ENCODE measurements at regions not wholly inside any gene's neighbourhood (a gene's known extent, or its start where the extent isn't known, plus 50 kb on each side); places are given as distances from the start of the nearest gene placed in this dataset.

DNA sequence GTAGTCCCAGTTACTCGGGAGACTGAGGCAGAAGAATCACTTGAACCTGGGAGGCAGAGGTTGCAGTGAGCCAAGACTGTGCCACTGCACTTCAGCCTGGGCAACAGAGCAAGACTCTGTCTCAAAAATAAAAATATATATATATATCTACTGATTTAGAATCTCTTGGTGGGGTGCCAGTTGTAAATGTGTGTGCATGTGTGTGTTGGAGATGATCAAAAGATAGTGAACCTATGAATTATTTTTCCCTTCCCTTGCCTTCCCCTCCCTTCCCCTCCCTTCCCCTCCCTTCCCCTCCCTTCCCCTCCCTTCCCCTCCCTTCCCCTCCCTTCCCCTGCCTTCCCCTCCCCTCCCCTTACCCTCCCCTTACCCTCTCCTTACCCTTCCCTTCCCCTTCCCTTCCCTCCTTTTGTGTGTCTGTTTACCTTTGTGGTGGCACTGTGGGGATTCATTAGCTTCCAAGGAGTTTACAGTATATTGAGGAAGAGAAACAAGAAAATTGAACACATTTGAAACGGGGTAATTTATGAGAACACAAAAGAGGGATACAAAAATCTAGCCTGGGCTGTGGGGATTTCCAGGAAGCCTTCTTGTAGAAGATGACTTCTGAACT, 281.5 kb upstream of the DPPA4 start:
- Mint-ChIP-seq H3K9me3 (no peaks in the 10 kb centered on the region), H3K4me1 (no peaks in the 10 kb centered on the region), H3K36me3 (no peaks in the 10 kb centered on the region), H3K4me3 (no peak overlapping the region), H3K27ac (no peak overlapping the region), H3K27me3 (no peaks in the 10 kb centered on the region)
- no peak for DNase-seq (ENCODE audit: low spot score in 2 of 2)
- ATAC-seq (ENCODE audit: low read depth), result no peak

DNA sequence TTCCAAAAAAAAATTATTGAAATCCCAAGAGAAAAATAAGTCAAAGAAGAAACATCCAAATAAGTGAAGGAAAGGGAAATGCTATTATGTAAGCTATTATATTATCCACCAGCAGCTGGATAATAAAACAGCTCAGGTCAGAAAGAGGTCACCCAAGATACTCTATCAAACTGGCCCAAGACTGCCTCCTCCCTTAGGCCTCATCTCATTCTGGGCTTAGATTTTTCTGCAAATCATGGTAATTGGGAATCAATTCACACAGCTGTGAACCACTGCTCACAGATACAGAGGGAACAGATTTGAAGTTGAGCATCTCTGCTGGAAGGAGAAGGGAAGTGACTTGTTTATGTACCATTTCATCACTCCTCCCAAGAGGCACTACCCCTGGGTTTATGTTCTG, 294.6 kb upstream of the DPPA4 start:
- DNase-seq (ENCODE audit: low spot score in 2 of 2) (no peak), ATAC-seq (ENCODE audit: low read depth) (no peak)
- H3K36me3 Mint-ChIP-seq, result no peaks in the 10 kb centered on the region
- no peak overlapping the region for H3K27ac Mint-ChIP-seq
- peaks cover 7% of the 10 kb centered on the region for H3K9me3 Mint-ChIP-seq
- no peaks in the 10 kb centered on the region for H3K4me1 Mint-ChIP-seq
- H3K4me3 Mint-ChIP-seq, result no peak overlapping the region
- no peaks in the 10 kb centered on the region for H3K27me3 Mint-ChIP-seq

DNA sequence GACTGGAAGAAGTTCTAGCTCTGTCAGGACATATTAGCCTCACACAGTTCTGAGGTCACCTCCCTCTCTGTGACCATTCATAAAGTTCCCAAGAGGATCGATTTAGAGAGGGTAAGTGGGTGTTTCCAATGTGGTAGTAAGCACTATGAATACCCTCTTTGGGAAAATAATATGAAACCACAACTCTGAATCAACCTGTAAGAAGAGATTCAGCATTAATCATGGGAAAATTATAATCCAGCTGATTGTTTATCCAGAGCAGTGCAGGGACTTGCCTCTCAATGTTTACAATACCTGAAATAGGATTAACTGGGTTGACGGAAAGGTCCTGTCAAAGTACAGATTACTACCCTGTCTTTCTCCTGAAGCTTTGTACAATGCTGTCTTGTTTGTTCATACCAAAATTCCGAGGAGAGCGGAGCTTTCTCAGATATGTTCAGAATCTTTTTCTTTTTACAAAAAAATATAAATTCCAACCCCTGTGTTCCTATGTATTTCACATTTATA, 302.9 kb upstream of the DPPA4 start:
- no peak overlapping the region for H3K27ac Mint-ChIP-seq
- H3K4me3 Mint-ChIP-seq, result no peak overlapping the region
- no peaks in the 10 kb centered on the region for H3K4me1 Mint-ChIP-seq
- H3K9me3 Mint-ChIP-seq, result no peaks in the 10 kb centered on the region
- ATAC-seq (ENCODE audit: low read depth) (no peak), DNase-seq (ENCODE audit: low spot score in 2 of 2) (no peak)
- H3K27me3 Mint-ChIP-seq, result no peaks in the 10 kb centered on the region
- H3K36me3 Mint-ChIP-seq, result no peaks in the 10 kb centered on the region

DNA sequence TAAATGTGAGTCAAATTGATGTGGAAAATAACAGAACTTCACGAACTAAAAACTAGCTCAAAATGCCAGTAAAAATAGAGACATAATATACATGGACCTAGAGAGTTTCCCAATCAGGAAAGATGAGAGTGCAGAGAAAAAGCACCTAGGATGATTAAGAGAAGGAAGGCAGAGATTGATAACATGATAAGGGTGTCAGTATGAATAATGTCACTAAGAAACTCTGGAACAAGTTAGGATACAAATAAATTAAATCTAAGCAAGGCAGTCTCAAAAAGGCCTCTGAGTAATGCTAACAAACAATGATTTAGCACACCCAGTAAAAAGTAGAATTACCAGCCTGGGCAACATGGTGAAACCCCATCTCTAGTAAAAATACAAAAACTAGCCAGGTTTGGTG, 304.7 kb upstream of the DPPA4 start:
- DNase-seq (ENCODE audit: low spot score in 2 of 2), result no peak
- H3K36me3 Mint-ChIP-seq, result no peaks in the 10 kb centered on the region
- H3K27me3 Mint-ChIP-seq, result no peaks in the 10 kb centered on the region
- no peaks in the 10 kb centered on the region for H3K4me1 Mint-ChIP-seq
- no peak overlapping the region for H3K27ac Mint-ChIP-seq
- no peaks in the 10 kb centered on the region for H3K9me3 Mint-ChIP-seq
- no peak overlapping the region for H3K4me3 Mint-ChIP-seq
- no peak for ATAC-seq (ENCODE audit: low read depth)

DNA sequence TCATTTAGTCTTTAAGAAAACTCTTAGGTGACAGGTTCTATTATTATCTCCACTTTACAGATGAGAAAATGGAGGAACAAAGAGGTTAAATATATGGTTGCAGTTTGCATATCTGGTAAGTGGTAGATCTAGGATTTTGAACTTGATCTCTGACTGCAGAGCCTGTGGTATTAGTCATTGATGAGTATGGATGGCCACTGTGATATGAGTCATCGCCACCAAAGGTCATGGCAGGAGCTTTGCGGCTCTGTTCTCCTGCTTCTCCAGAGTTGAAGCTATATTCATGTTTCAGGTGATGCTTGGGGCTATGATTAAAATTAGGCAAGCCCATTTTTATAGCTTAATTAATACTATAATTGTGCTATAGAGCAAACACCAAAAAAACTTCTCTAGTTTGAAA, 306.2 kb upstream of the DPPA4 start:
- ATAC-seq (ENCODE audit: low read depth), result no peak
- no peak overlapping the region for H3K27ac Mint-ChIP-seq
- no peaks in the 10 kb centered on the region for H3K4me1 Mint-ChIP-seq
- no peak for DNase-seq (ENCODE audit: low spot score in 2 of 2)
- H3K4me3 Mint-ChIP-seq, result no peak overlapping the region
- no peaks in the 10 kb centered on the region for H3K36me3 Mint-ChIP-seq
- H3K9me3 Mint-ChIP-seq, result no peaks in the 10 kb centered on the region
- no peaks in the 10 kb centered on the region for H3K27me3 Mint-ChIP-seq

DNA sequence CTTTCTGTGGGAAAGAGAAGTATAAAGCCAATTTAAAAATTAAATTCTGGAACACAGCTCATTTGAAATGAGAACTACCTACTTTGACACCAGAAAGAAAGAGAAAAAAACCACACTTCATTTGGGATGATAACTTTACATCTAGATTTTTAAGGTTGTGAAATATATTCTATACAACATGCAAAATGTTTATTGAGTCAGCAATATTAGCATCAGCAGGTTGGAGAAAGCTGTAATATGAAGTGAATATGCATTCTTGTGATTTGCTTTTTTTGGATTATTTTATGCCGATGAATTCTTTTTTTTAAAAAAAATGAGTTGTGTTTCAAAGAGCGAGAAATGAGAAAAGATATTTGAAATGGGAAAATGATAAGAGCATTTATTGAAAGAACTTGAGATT, 307.0 kb upstream of the DPPA4 start:
- H3K4me1 Mint-ChIP-seq, result no peaks in the 10 kb centered on the region
- ATAC-seq (ENCODE audit: low read depth), result no peak
- H3K4me3 Mint-ChIP-seq, result no peak overlapping the region
- H3K36me3 Mint-ChIP-seq, result no peaks in the 10 kb centered on the region
- no peaks in the 10 kb centered on the region for H3K27me3 Mint-ChIP-seq
- H3K9me3 Mint-ChIP-seq, result peaks cover 2% of the 10 kb centered on the region
- no peak overlapping the region for H3K27ac Mint-ChIP-seq
- DNase-seq (ENCODE audit: low spot score in 2 of 2), result no peak

DNA sequence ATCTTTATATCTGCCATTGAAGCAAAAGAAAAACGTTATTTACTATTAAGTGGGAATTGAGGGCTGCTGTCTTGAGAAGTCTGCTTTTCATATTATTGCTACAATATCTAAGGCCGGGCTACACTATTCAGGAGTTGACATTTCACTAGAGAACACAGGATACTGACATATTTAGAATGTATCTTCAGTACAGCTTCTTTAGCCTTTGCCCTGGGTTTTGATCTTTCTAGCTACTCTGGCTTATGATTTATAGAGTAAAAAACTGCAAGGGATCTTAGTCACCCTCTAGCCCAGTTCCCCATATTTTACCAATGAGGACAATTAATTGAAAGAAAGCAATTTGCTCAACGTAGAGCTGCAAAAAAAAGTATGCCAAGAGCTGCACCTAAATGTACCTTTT, 307.4 kb upstream of the DPPA4 start:
- Mint-ChIP-seq H3K27me3 (no peaks in the 10 kb centered on the region), H3K9me3 (peaks cover 2% of the 10 kb centered on the region), H3K27ac (no peak overlapping the region), H3K36me3 (no peaks in the 10 kb centered on the region), H3K4me3 (no peak overlapping the region), H3K4me1 (no peaks in the 10 kb centered on the region)
- DNase-seq (ENCODE audit: low spot score in 2 of 2) (no peak), ATAC-seq (ENCODE audit: low read depth) (no peak)

DNA sequence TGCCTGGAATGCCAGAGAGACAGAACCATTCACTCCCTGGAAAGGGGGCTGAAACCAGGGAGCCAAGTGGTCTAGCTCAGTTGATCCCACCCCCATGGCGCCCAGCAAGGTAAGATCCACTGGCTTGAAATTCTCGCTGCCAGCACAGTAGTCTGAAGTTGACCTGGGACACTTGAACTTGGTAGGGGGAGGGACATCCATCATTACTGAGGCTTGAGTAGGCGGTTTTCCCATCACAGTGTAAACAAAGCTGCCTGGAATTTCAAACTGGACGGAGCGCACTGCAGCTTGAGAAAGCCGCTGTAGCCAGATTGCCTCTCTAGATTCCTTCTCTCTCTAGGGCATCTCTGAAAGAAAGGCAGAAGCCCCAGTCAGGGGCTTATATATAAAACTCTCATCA, 310.7 kb upstream of the DPPA4 start:
- H3K36me3 Mint-ChIP-seq, result no peaks in the 10 kb centered on the region

DNA sequence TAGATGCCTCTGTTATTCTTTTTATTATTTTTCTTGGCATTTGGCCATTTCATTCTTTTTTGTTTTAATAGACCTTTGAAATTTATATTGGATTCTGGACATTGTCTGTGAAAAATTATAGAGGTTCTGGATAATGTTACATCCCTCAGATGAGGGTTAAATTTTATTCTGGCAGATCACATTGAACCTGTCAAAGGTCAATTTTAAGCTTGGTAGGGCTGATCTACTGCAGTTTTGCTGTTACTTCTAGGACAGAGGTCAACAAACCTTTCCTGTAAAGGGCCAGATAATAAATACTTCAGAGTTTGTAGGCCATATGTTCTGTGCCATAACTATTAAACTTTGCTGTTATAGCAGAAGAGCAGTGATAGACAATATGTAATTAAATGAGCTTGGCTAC, 318.9 kb upstream of the DPPA4 start:
- Mint-ChIP-seq H3K36me3 (no peaks in the 10 kb centered on the region), H3K4me3 (no peak overlapping the region), H3K27me3 (no peaks in the 10 kb centered on the region), H3K27ac (no peak overlapping the region), H3K9me3 (peaks cover 7% of the 10 kb centered on the region), H3K4me1 (no peaks in the 10 kb centered on the region)
- no peak for DNase-seq (ENCODE audit: low spot score in 2 of 2)
- ATAC-seq (ENCODE audit: low read depth), result no peak

More for the DNA sequence above, 310.7 kb upstream of the DPPA4 start:
- Mint-ChIP-seq H3K4me3 (no peak overlapping the region), H3K4me1 (no peaks in the 10 kb centered on the region), H3K27ac (no peak overlapping the region), H3K9me3 (peaks cover 4% of the 10 kb centered on the region), H3K27me3 (no peaks in the 10 kb centered on the region)
- DNase-seq (ENCODE audit: low spot score in 2 of 2) (no peak), ATAC-seq (ENCODE audit: low read depth) (no peak)

DNA sequence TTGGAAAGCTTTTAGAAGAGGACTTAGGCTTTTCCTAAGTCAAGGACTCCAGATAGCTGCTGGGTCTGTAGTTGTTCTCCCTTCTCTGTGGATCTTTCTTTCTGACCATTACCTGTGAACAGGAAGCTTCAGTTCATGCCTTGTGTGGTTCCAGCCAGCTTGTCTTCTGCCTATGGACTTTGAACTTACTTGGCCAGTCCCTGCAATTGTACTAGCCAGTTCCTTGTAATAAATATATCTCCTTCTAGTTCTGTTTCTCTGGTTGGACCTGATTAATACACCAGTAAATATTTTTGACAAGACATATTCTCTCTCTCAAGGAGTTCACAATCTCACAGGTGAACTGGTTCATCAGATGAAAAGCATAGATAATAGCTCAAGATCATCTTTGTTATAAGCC, 341.3 kb upstream of the DPPA4 start:
- ATAC-seq (ENCODE audit: low read depth), result no peak
- Mint-ChIP-seq H3K4me3 (no peak overlapping the region), H3K27me3 (no peaks in the 10 kb centered on the region), H3K36me3 (no peaks in the 10 kb centered on the region), H3K27ac (no peak overlapping the region), H3K4me1 (no peaks in the 10 kb centered on the region), H3K9me3 (no peaks in the 10 kb centered on the region)
- no peak for DNase-seq (ENCODE audit: low spot score in 2 of 2)

DNA sequence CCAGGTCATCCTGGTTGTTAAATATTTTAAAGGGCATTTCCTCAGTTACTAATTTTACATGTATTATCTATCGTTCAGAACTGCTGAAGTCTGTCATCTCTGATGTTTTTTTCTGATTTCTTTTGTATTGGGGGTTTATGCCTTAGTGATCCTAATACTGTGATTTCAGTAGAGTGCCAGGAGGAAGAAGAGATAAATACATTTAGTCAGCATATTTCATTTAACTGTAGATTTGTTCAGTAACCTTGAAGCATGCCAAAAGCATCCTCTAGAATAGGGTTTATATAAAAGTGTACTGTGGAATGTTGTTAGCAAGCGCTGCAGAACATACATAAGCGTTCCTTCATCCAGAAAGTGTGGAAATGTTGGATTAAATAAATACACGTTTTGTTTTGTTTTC, 342.3 kb upstream of the DPPA4 start:
- Mint-ChIP-seq H3K27ac (no peak overlapping the region), H3K4me3 (no peak overlapping the region), H3K27me3 (no peaks in the 10 kb centered on the region), H3K9me3 (no peaks in the 10 kb centered on the region), H3K4me1 (no peaks in the 10 kb centered on the region), H3K36me3 (no peaks in the 10 kb centered on the region)
- no peak for ATAC-seq (ENCODE audit: low read depth)
- DNase-seq (ENCODE audit: low spot score in 2 of 2), result no peak

DNA sequence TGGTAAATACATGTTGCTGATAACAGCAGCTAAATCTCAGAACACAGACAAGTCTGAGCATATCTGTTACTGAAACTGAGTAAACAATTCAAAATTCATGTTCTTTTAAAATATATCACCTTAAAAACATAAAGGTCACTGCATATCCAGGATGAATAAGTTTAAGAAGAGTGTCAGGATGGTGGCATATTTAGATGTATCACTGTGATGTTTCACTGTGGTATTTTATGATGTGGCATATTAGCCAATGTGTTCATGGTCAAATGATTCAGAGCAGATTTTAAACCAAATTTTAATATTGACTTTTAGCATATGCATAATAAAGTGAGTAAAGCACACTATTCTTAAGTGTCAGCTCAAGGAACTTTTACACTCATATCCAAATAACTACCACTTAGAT, 346.4 kb upstream of the DPPA4 start:
- ATAC-seq (ENCODE audit: low read depth), result no peak
- H3K4me3 Mint-ChIP-seq, result no peak overlapping the region
- no peaks in the 10 kb centered on the region for H3K27me3 Mint-ChIP-seq
- no peaks in the 10 kb centered on the region for H3K4me1 Mint-ChIP-seq
- no peak overlapping the region for H3K27ac Mint-ChIP-seq
- H3K36me3 Mint-ChIP-seq, result no peaks in the 10 kb centered on the region
- DNase-seq (ENCODE audit: low spot score in 2 of 2), result no peak
- H3K9me3 Mint-ChIP-seq, result no peaks in the 10 kb centered on the region

DNA sequence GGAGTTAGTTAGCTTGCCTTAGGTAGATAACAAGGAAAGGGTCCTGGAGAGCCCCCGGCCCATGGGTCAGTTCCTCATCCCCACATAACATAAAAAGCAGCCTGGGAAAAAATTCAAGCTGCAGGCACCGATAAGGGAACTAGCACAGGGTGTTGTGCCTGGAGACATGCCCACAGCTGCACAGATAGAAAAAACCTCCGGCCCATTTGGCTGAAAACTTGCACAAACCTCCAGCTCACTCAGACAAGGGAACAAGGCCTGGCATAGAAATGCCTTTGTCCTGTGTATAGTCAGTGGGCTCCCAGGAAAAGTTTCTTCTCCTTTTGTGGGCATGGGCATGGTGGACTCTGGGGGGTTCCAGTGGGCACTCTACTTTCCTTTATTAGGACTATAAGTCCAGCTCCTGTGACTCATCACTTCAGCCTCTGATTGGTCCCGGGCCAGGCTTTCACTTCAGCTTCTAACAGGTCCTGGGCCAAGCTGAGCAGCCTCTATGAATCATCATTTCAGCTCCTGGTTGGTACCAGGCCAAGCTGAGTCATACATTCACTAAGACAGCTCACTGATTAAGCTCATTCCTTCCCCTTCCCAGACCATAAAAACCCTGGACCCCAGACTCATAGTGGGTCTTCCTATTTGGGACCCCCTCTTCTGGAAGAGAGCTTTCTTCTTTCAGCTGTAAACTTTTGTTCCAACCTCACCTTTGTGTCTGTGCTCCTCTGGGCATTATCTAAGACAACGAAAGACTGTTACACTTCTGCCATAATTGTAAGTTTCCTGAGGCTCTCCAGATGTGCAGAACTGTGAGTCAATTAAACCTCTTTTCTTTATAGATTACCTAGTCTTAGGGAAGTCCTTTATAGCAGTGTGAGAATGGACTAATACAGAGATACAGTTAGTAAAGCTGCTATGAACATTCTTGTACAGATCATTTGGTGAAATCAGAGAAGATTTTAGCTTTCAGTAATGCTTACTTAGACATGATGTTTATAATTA, 348.0 kb upstream of the DPPA4 start:
- ATAC-seq (ENCODE audit: low read depth) (no peak), DNase-seq (ENCODE audit: low spot score in 2 of 2) (no peak)
- no peaks in the 10 kb centered on the region for H3K4me1 Mint-ChIP-seq
- H3K4me3 Mint-ChIP-seq, result no peak overlapping the region
- peaks cover 2% of the 10 kb centered on the region for H3K9me3 Mint-ChIP-seq
- H3K36me3 Mint-ChIP-seq, result no peaks in the 10 kb centered on the region
- no peaks in the 10 kb centered on the region for H3K27me3 Mint-ChIP-seq
- no peak overlapping the region for H3K27ac Mint-ChIP-seq

DNA sequence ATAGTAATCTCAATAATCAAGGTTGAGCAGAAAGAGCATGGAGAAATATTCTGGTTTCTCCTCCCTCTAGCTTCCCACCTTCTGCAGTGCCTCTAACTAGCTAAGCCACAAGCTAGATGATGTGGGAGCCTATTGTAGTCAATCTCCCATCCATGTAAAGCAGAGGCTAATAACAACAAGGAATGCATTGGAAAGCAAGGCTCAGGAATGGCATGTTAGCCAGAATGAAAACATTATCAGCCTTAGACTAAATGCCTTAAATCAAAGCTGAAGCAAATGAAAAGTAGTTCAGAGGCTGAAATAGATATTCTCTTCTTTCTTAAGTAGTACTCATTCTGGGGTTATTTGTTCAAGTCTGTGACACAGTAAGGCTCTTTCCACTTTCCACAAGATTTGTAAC, 350.3 kb upstream of the DPPA4 start:
- H3K27me3 Mint-ChIP-seq, result no peaks in the 10 kb centered on the region
- H3K9me3 Mint-ChIP-seq, result peaks cover 9% of the 10 kb centered on the region
- no peak overlapping the region for H3K27ac Mint-ChIP-seq
- H3K36me3 Mint-ChIP-seq, result no peaks in the 10 kb centered on the region
- ATAC-seq (ENCODE audit: low read depth) (no peak), DNase-seq (ENCODE audit: low spot score in 2 of 2) (no peak)
- H3K4me1 Mint-ChIP-seq, result no peaks in the 10 kb centered on the region
- H3K4me3 Mint-ChIP-seq, result no peak overlapping the region
